ENCODE measurements at regions not wholly inside any gene's neighbourhood (a gene's known extent, or its start where the extent isn't known, plus 50 kb on each side); places are given as distances from the start of the nearest gene placed in this dataset.

GRCh38 chr2:164260506-164260905 is 360.8 kb downstream of the GRB14 start:
- H3K27ac ChIP-seq, result no peak overlapping the region
- no peaks in the 10 kb centered on the region for H3K36me3 ChIP-seq
- H3K4me3 ChIP-seq, result no peak overlapping the region
- H3K4me1 ChIP-seq, result no peaks in the 10 kb centered on the region
- no peaks in the 10 kb centered on the region for H3K27me3 ChIP-seq
- TF ChIP-seq CTCF (IDR thresholded peaks at IDR 0.05), result no peak
- no peaks in the 10 kb centered on the region for H3K9me3 ChIP-seq
- no peak for DNase-seq (ENCODE audit: low spot score)

GRCh38 chr2:164257742-164258141 is 363.5 kb downstream of the GRB14 start:
- no peak for DNase-seq (ENCODE audit: low spot score)
- Histone ChIP-seq H3K27ac (no peak overlapping the region), H3K4me1 (no peaks in the 10 kb centered on the region), H3K27me3 (no peaks in the 10 kb centered on the region), H3K9me3 (no peaks in the 10 kb centered on the region), H3K36me3 (no peaks in the 10 kb centered on the region), H3K4me3 (no peak overlapping the region)
- no peak for TF ChIP-seq CTCF (IDR thresholded peaks at IDR 0.05)

- DNase-seq (ENCODE audit: low spot score), result no peak
- H3K27me3 ChIP-seq, result no peaks in the 10 kb centered on the region
- no peak overlapping the region for H3K4me3 ChIP-seq
- no peak overlapping the region for H3K27ac ChIP-seq
- no peak for TF ChIP-seq CTCF (IDR thresholded peaks at IDR 0.05)
- no peaks in the 10 kb centered on the region for H3K9me3 ChIP-seq
- H3K36me3 ChIP-seq, result no peaks in the 10 kb centered on the region
- H3K4me1 ChIP-seq, result no peaks in the 10 kb centered on the region
Observed at GRCh38 chr2:164252568-164253287, 368.6 kb downstream of the GRB14 start.

- Histone ChIP-seq H3K36me3 (no peaks in the 10 kb centered on the region), H3K4me3 (no peak overlapping the region), H3K4me1 (no peaks in the 10 kb centered on the region), H3K9me3 (no peaks in the 10 kb centered on the region), H3K27ac (no peak overlapping the region), H3K27me3 (no peaks in the 10 kb centered on the region)
- no peak for TF ChIP-seq CTCF (IDR thresholded peaks at IDR 0.05)
- DNase-seq (ENCODE audit: low spot score), result no peak
Observed at GRCh38 chr2:164243315-164243714, 378.0 kb downstream of the GRB14 start.

GRCh38 chr2:164242409-164242808 is 378.9 kb downstream of the GRB14 start:
- no peak for TF ChIP-seq CTCF (IDR thresholded peaks at IDR 0.05)
- no peak for DNase-seq (ENCODE audit: low spot score)
- H3K27me3 ChIP-seq, result no peaks in the 10 kb centered on the region
- H3K9me3 ChIP-seq, result no peaks in the 10 kb centered on the region
- no peak overlapping the region for H3K4me3 ChIP-seq
- no peaks in the 10 kb centered on the region for H3K4me1 ChIP-seq
- no peak overlapping the region for H3K27ac ChIP-seq
- no peaks in the 10 kb centered on the region for H3K36me3 ChIP-seq

GRCh38 chr2:164234074-164234473 is 387.2 kb downstream of the GRB14 start:
- no peaks in the 10 kb centered on the region for H3K36me3 ChIP-seq
- H3K27ac ChIP-seq, result no peak overlapping the region
- TF ChIP-seq CTCF (IDR thresholded peaks at IDR 0.05), result no peak
- H3K4me1 ChIP-seq, result no peaks in the 10 kb centered on the region
- no peaks in the 10 kb centered on the region for H3K9me3 ChIP-seq
- no peak overlapping the region for H3K4me3 ChIP-seq
- DNase-seq (ENCODE audit: low spot score), result no peak
- H3K27me3 ChIP-seq, result no peaks in the 10 kb centered on the region
